Activated naive CD8-positive, alpha-beta T cell treated with anti-CD3 and anti-CD28 coated beads, Interleukin-2, amount 50 U/mL, for 24 hours (primary cell): ENCODE measurements at regions not wholly inside any gene's neighbourhood (a gene's known extent, or its start where the extent isn't known, plus 50 kb on each side); places are given as distances from the start of the nearest gene placed in this dataset.
"Not testable (repeated sequence)": the region's sequence is repeated elsewhere in the genome, so short reads cannot be mapped to it uniquely, and the experiment has no call there.

ENCODE experiments used
- ATAC-seq: fragments of 150-1000 bp; cut with Tn5 transposase; one replicate; pipeline ENCODE4 v1.10.0; 2021
- DNase-seq: peaks from one replicate; pipeline ENCODE4 v3.0.0; 2021
- H3K27ac Mint-ChIP-seq: one replicate; pipeline ENCODE4 v1.8.0; 2021; ENCODE audit warnings: mild to moderate bottlenecking, mixed read lengths
- H3K27me3 Mint-ChIP-seq: one replicate; pipeline ENCODE4 v1.8.0; 2021; ENCODE audit warnings: mixed read lengths
- H3K36me3 Mint-ChIP-seq: one replicate; pipeline ENCODE4 v1.8.0; 2021; ENCODE audit warnings: low read depth, mixed read lengths
- H3K4me1 Mint-ChIP-seq: one replicate; pipeline ENCODE4 v1.8.0; 2021; ENCODE audit warnings: mixed read lengths
- H3K4me3 Mint-ChIP-seq: one replicate; pipeline ENCODE4 v1.8.0; 2021; ENCODE audit warnings: mild to moderate bottlenecking, moderate library complexity, mixed read lengths
- H3K9me3 Mint-ChIP-seq: one replicate; pipeline ENCODE4 v1.8.0; 2021; ENCODE audit warnings: mixed read lengths

DNA sequence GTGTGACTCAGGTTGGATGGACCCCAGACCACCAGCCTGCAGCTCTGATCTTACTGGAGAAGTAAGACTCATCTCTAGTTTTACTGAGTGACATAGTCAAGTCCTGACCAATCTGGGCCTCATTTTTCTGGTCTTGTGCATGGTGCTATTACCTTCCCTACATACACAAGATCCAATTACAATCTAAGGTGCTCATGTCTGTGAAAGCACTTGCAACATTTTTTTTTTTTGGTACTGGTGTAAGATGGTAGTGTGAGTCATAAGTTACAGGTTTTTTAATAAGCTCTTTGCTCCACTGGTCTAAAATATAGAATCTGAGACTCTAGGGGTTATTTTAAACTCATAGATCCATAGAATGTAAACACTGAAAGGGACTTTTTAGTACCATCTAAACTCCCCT lies 117.3 kb upstream of the EFEMP1 start:
- ATAC-seq (no peak), DNase-seq (no peak)
- Mint-ChIP-seq H3K27me3 (peaks cover 3% of the 10 kb centered on the region), H3K27ac (no peak overlapping the region), H3K36me3 (no peaks in the 10 kb centered on the region), H3K4me1 (no peaks in the 10 kb centered on the region), H3K4me3 (no peak overlapping the region), H3K9me3 (no peaks in the 10 kb centered on the region)

DNA sequence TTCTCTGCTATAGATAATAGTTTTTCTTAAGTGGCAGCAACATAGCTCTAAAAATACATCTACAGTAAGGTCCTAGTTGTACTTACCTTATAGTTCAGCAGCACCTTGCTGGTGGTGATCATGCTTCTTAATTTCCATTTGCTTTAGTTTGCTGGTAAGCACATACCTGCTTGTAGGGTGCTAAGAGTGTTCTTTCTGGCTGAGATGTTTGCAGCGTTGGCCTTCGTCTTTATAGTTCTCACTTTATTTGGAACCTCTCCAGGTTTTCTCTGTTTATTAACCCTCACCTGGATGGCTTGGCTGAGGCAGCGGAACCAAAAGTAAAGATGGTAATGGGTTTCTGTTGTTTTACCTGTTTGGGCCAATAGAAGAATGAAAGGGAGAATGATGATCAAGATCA lies 123.6 kb upstream of the EFEMP1 start:
- Mint-ChIP-seq H3K27ac (no peak overlapping the region), H3K4me1 (no peaks in the 10 kb centered on the region), H3K27me3 (no peaks in the 10 kb centered on the region), H3K9me3 (peaks cover 4% of the 10 kb centered on the region), H3K36me3 (no peaks in the 10 kb centered on the region), H3K4me3 (no peak overlapping the region)
- ATAC-seq (no peak), DNase-seq (no peak)

DNA sequence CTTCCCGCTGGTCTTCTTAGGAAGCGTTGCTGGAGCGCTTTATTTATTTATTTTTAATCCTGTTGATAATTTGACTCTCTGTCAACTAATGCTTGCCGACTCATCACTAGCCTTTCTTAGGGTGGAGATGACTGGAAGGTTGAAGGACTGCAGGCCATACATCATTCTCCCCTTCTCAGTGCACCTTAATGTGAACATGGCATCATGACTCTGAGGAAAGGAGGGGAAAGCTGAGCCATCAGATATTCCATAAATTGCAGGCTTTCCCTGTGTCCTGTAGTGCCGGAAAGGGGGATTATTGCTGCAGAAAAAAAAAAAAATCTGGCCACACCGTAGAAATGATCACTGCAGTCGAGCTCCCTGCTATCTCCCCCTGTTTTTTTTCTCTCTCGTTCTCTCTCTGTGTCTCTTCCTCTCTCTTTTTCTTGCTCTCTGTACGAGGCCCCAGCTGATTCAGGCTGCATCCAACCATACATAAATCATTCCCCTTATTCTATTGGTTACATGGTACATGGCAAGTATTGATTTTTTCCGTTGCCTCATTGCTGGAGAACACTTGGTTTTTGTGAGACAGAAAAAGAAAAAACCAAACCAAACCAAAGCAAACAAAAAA lies 125.8 kb upstream of the EFEMP1 start:
- Mint-ChIP-seq H3K9me3 (peaks cover 4% of the 10 kb centered on the region), H3K27me3 (peaks cover 2% of the 10 kb centered on the region), H3K4me3 (no peak overlapping the region), H3K36me3 (no peaks in the 10 kb centered on the region), H3K27ac (no peak overlapping the region), H3K4me1 (no peaks in the 10 kb centered on the region)
- ATAC-seq (no peak), DNase-seq (no peak)

DNA sequence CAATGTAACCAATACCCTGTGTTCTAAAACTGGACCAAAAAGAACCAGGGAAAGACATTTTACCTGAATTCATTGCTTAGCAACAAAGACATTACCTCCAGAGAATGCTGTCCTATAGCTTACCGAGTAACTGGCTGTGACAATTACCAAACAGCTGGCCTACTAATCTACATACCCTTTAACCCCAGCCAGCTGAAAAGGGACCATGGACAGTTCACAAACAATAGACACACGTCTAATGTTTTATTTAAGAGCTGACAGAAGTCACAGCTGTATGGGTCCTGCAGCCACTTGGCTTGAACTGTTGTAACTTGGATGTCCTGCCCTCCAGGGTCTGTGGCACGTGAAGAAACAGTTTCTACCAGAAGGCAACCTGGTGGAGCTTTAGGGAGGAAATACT lies 130.1 kb upstream of the EFEMP1 start:
- ATAC-seq: no peak
- Mint-ChIP-seq H3K4me3 (no peak overlapping the region), H3K27me3 (peaks cover 2% of the 10 kb centered on the region), H3K27ac (no peak overlapping the region), H3K9me3 (peaks cover 7% of the 10 kb centered on the region), H3K4me1 (no peaks in the 10 kb centered on the region), H3K36me3 (no peaks in the 10 kb centered on the region)
- DNase-seq: no peak

GRCh38 chr2:56055405-56055804 lies 128.4 kb upstream of the CCDC85A start:
- ATAC-seq: no peak
- Mint-ChIP-seq H3K9me3 (peaks cover 11% of the 10 kb centered on the region), H3K27me3 (peaks cover 2% of the 10 kb centered on the region), H3K27ac (no peak overlapping the region), H3K4me3 (no peak overlapping the region), H3K36me3 (no peaks in the 10 kb centered on the region), H3K4me1 (no peaks in the 10 kb centered on the region)
- no peak for DNase-seq

DNA sequence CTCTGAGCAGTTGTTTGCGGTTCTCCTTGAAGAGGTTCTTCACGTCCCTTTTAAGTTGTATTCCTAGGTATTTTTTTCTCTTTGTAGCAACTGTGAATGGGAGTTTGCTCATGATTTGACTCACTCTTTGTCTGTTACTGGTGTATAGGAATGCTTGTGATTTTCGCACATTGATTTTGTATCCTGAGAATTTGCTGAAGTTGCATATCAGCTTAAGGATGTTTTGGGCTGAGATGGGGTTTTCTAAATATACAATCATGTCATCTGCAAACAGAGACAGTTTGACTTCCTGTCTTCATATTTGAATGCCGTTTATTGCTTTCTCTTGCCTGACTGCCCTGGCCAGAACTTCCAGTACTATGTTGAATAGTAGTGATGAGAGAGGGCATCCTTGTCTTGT lies 122.5 kb upstream of the CCDC85A start:
- not testable (repeated sequence) for H3K4me3 Mint-ChIP-seq, H3K36me3 Mint-ChIP-seq, H3K27ac Mint-ChIP-seq, DNase-seq, H3K27me3 Mint-ChIP-seq, ATAC-seq, H3K4me1 Mint-ChIP-seq
- H3K9me3 Mint-ChIP-seq: peaks cover 18% of the 10 kb centered on the region

GRCh38 chr2:56068746-56069145 lies 115.0 kb upstream of the CCDC85A start:
- DNase-seq (no peak), ATAC-seq (no peak)
- Mint-ChIP-seq H3K4me3 (no peak overlapping the region), H3K9me3 (peaks cover 11% of the 10 kb centered on the region), H3K36me3 (no peaks in the 10 kb centered on the region), H3K27me3 (no peaks in the 10 kb centered on the region), H3K4me1 (no peaks in the 10 kb centered on the region), H3K27ac (no peak overlapping the region)

GRCh38 chr2:56077359-56077915 lies 106.4 kb upstream of the CCDC85A start:
- Mint-ChIP-seq H3K27me3 (peaks cover 2% of the 10 kb centered on the region), H3K4me3 (no peak overlapping the region), H3K27ac (no peak overlapping the region)

DNA sequence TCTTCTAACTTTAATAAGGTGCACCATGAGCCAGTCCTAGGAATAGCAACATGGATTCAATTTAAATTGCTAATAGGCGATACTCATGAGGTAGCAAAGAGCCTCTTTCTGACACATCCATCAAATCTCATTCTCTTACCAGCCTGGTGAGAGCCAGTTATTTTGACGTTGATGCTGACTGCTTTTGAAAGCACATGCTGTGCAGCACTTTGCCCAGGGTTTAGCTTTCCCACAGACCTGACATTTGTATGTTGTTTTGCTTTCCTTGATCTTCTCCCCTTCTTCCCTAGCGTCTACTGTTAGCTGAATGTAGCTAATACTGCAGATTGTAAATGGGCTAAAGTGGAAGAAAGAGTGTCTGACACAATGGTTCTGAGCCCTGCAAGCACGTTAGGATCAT lies 101.1 kb upstream of the CCDC85A start:
- Mint-ChIP-seq H3K27ac (no peak overlapping the region), H3K36me3 (no peaks in the 10 kb centered on the region), H3K27me3 (no peaks in the 10 kb centered on the region), H3K4me1 (no peaks in the 10 kb centered on the region), H3K9me3 (peaks cover 3% of the 10 kb centered on the region), H3K4me3 (no peak overlapping the region)
- no peak for ATAC-seq
- no peak for DNase-seq

More at GRCh38 chr2:56077359-56077915, 106.4 kb upstream of the CCDC85A start:
- DNase-seq (no peak), ATAC-seq (no peak)
- peaks cover 3% of the 10 kb centered on the region for H3K9me3 Mint-ChIP-seq
- H3K4me1 Mint-ChIP-seq: no peaks in the 10 kb centered on the region
- no peaks in the 10 kb centered on the region for H3K36me3 Mint-ChIP-seq

- Mint-ChIP-seq H3K4me1 (no peaks in the 10 kb centered on the region), H3K36me3 (no peaks in the 10 kb centered on the region), H3K9me3 (peaks cover 3% of the 10 kb centered on the region), H3K27ac (no peak overlapping the region), H3K4me3 (no peak overlapping the region), H3K27me3 (no peaks in the 10 kb centered on the region)
- DNase-seq (no peak), ATAC-seq (no peak)
These were observed 99.5 kb upstream of the CCDC85A start for GRCh38 chr2:56084111-56084901.

DNA sequence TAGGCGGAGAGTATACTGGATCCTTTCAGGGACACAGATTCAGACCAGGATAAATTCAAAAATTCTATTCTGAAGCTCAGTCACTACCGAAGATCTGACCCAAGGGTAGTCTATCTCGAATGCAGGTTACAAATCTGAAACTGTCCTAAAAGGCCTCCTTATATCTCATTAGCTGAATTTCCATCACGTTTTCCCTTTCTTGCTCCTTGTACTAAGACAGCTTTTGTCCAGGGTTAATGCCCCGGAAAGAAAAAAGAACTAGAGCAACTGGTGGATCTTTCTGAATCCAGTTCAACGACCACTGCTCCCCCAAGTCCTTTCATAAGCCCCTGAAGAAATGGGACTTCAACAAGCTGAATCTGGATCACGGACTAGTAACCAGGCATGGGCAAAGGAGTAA lies 97.5 kb upstream of the CCDC85A start:
- Mint-ChIP-seq H3K4me1 (no peaks in the 10 kb centered on the region), H3K27ac (no peak overlapping the region)
- ATAC-seq: no peak

GRCh38 chr2:56088411-56088810 lies 95.4 kb upstream of the CCDC85A start:
- no peak overlapping the region for H3K27ac Mint-ChIP-seq
- H3K4me1 Mint-ChIP-seq: no peaks in the 10 kb centered on the region
- DNase-seq (no peak), ATAC-seq (no peak)
- H3K9me3 Mint-ChIP-seq: no peaks in the 10 kb centered on the region
- H3K4me3 Mint-ChIP-seq: no peak overlapping the region
- H3K27me3 Mint-ChIP-seq: no peaks in the 10 kb centered on the region
- H3K36me3 Mint-ChIP-seq: no peaks in the 10 kb centered on the region

More for the DNA sequence above, 97.5 kb upstream of the CCDC85A start:
- Mint-ChIP-seq H3K9me3 (peaks cover 3% of the 10 kb centered on the region), H3K36me3 (no peaks in the 10 kb centered on the region), H3K4me3 (no peak overlapping the region), H3K27me3 (no peaks in the 10 kb centered on the region)
- no peak for DNase-seq

DNA sequence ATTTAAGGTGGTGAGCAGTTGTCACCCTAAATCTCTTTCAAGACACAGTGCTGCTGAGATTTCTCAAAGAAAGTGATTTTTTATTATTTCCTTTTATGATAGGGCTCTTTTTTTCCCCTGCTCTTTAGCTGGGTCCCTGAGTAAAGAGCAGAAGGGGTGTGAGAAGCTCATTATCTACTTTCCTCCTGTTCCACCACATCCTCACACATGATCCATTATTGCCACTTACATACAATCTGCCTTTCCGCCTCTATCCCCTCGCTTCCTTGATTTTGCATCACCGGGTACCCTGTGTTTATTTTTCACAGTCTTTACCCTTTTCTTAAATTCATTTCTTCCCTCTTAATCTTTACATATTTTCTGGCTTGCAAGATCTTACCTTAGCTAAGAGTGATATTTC lies 93.9 kb upstream of the CCDC85A start:
- no peaks in the 10 kb centered on the region for H3K9me3 Mint-ChIP-seq
- H3K4me3 Mint-ChIP-seq: no peak overlapping the region
- H3K27ac Mint-ChIP-seq: no peak overlapping the region
- ATAC-seq (no peak), DNase-seq (no peak)
- H3K36me3 Mint-ChIP-seq: no peaks in the 10 kb centered on the region
- H3K27me3 Mint-ChIP-seq: no peaks in the 10 kb centered on the region
- no peaks in the 10 kb centered on the region for H3K4me1 Mint-ChIP-seq

GRCh38 chr2:56099963-56100362 lies 83.8 kb upstream of the CCDC85A start:
- peaks cover 3% of the 10 kb centered on the region for H3K27me3 Mint-ChIP-seq
- ATAC-seq (no peak), DNase-seq (no peak)
- H3K36me3 Mint-ChIP-seq: no peaks in the 10 kb centered on the region
- no peaks in the 10 kb centered on the region for H3K4me1 Mint-ChIP-seq
- H3K4me3 Mint-ChIP-seq: no peak overlapping the region
- no peaks in the 10 kb centered on the region for H3K9me3 Mint-ChIP-seq
- H3K27ac Mint-ChIP-seq: no peak overlapping the region

GRCh38 chr2:56100791-56101312 lies 82.9 kb upstream of the CCDC85A start:
- peaks cover 3% of the 10 kb centered on the region for H3K27me3 Mint-ChIP-seq
- H3K9me3 Mint-ChIP-seq: no peaks in the 10 kb centered on the region
- H3K4me3 Mint-ChIP-seq: no peak overlapping the region
- DNase-seq (no peak), ATAC-seq (no peak)
- H3K27ac Mint-ChIP-seq: no peak overlapping the region
- no peaks in the 10 kb centered on the region for H3K36me3 Mint-ChIP-seq
- no peaks in the 10 kb centered on the region for H3K4me1 Mint-ChIP-seq
